Heart right ventricle (tissue), 16 donors: ENCODE measurements at regions not wholly inside any gene's neighbourhood (a gene's known extent, or its start where the extent isn't known, plus 50 kb on each side); places are given as distances from the start of the nearest gene placed in this dataset.
A peak's percentile ranks its signal among the peaks of the same experiment; 100 is the strongest.
"Not testable (repeated sequence)": the region's sequence is repeated elsewhere in the genome, so short reads cannot be mapped to it uniquely, and the experiment has no call there.

ENCODE experiments used
- ATAC-seq, 8 donors: fragments of 200-7000 bp; cut with Tn5 transposase; one replicate each; pipeline ENCODE4 v1.9.1; 2020; ENCODE audit warnings: mild to moderate bottlenecking in 8 of 8, moderate library complexity in 8 of 8, moderate number of reproducible peaks in 1 of 8
- DNase-seq, 2 donors: peaks; one replicate each; pipeline ENCODE4 v3.0.0-alpha.2; 2020
- H3K27ac ChIP-seq, 10 donors: fragments of 200-600 bp; sonication (generic) in 2 of 10; one replicate each; pipeline versions ENCODE4 v1.5.0 to v1.8.0; 2020 to 2022; ENCODE audit warnings: mild to moderate bottlenecking in 3 of 10
- H3K27me3 ChIP-seq, 7 donors: fragments of 200-600 bp; one replicate each; pipeline ENCODE4 v1.8.0; 2021 to 2022; ENCODE audit warnings: mild to moderate bottlenecking in 2 of 7
- H3K36me3 ChIP-seq, 9 donors: fragments of 200-600 bp; sonication (generic) in 1 of 9; one replicate each; pipeline versions ENCODE4 v1.5.0 to v1.8.0; 2020 to 2022; ENCODE audit warnings: mild to moderate bottlenecking in 2 of 9
- H3K4me1 ChIP-seq, 9 donors: fragments of 200-600 bp; sonication (generic) in 1 of 9; one replicate each; pipeline versions ENCODE4 v1.5.0 to v1.8.0; 2020 to 2022; ENCODE audit warnings: mild to moderate bottlenecking in 4 of 9
- H3K4me3 ChIP-seq, 10 donors: fragments of 200-600 bp; sonication (generic) in 2 of 10; one replicate each; pipeline versions ENCODE4 v1.5.0 to v1.8.0; 2020 to 2022; ENCODE audit warnings: mild to moderate bottlenecking in 7 of 10, moderate library complexity in 2 of 10
- H3K9me3 ChIP-seq, 11 donors: fragments of 200-600 bp in 10 of 11; sonication (generic) in 2 of 11; one replicate each; pipeline versions ENCODE4 v1.5.0 to v1.8.0; 2013 to 2022; ENCODE audit warnings: mild to moderate bottlenecking in 2 of 11, control low read depth in 1 of 11, moderate library complexity in 1 of 11
- WGBS, 2 donors: extraction: QIAGEN DNeasy Blood & Tissue Kit; methylation state at CpG; one replicate each; pipeline ENCODE4 v1.1.7; 2013; ENCODE audit warnings: inconsistent platforms in 1 of 2; 5-methylcytosine and 5-hydroxymethylcytosine counted together
- intact Hi-C, 10 donors: fragments of 100-400 bp; cut with DNase I; formaldehyde crosslinking; loops; one replicate each; pipeline versions ENCODE4 v1.11.1 to v1.14.2; 2022
- TF ChIP-seq, protein P1 (sequence below), 9 donors: fragments of 200-600 bp; sonication (generic) in 2 of 9; IDR thresholded peaks; one replicate each; pipeline versions ENCODE4 v1.5.0 to v1.8.0; 2021 to 2022; ENCODE audit warnings: antibody characterized with exemption in 9 of 9, mild to moderate bottlenecking in 5 of 9, moderate library complexity in 1 of 9
- donor health status: Arrhythmogenic right ventricular cardiomyopathy.
- donor health status: ischemic (EF 13 %, LVEDD 7.1; RV severe dilation, severe dysfunction).
- donor health status: healthy with polysubstance abuse.
- donor health status: DM: no; HTN: yes; CAD: no.
- donor health status: DM: no; HTN: no; CAD: no.
- donor health status: ischemic (EF 25% LVEDD 6.9; RV normal size, moderate dysfunction).
- donor health status: ischemic (EF 25% LVEDD 5.7; RV mildly dilated, moderate dysfunction).
- donor health status: healthy.
- donor health status: DM: yes; HTN: yes; CAD: no.
- donor health status: Ischemic cardiomyopathy.
- donor health status: ischemic (EF 35%, LVEDD 5.7; RV mildly dilated, moderate dysfunction).
- donor health status: nonischemic (EF 11% LVEDD 7.7; RV severe dilation, severe dysfunction).
- donor health status: DM: yes; HTN: yes; CAD: no.
- donor health status: PGD.
- donor health status: ischemic (EF 29% LVEDD 5.4; RV normal size, mild dysfunction).
- donor health status: nonischemic (EF 23%, LVEDD 6.1; RV moderate dilation, normal function).

GRCh38 chr12:82300611-82301010 lies 57.6 kb downstream of the CCDC59 start:
- TF ChIP-seq, protein P1, sequence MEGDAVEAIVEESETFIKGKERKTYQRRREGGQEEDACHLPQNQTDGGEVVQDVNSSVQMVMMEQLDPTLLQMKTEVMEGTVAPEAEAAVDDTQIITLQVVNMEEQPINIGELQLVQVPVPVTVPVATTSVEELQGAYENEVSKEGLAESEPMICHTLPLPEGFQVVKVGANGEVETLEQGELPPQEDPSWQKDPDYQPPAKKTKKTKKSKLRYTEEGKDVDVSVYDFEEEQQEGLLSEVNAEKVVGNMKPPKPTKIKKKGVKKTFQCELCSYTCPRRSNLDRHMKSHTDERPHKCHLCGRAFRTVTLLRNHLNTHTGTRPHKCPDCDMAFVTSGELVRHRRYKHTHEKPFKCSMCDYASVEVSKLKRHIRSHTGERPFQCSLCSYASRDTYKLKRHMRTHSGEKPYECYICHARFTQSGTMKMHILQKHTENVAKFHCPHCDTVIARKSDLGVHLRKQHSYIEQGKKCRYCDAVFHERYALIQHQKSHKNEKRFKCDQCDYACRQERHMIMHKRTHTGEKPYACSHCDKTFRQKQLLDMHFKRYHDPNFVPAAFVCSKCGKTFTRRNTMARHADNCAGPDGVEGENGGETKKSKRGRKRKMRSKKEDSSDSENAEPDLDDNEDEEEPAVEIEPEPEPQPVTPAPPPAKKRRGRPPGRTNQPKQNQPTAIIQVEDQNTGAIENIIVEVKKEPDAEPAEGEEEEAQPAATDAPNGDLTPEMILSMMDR (IDR thresholded peaks at IDR 0.05) = no peak
- DNase-seq (peak in 1 of 2 donors; percentile 18), ATAC-seq (peak; percentile 78 to 96 (median 88))
- Histone ChIP-seq H3K4me1 (peaks cover 0 to 25% (median 4%) of the 10 kb centered on the region in 9 donors), H3K9me3 (peaks cover 0 to 3% (median 0%) of the 10 kb centered on the region in 11 donors), H3K27me3 (no peaks in the 10 kb centered on the region), H3K4me3 (peak overlapping the region in 3 of 10 donors; percentile 15 to 20 (median 18)), H3K27ac (peak overlapping the region in 1 of 10 donors; percentile 27), H3K36me3 (no peaks in the 10 kb centered on the region)
- intact Hi-C loops = no loop called here
- WGBS, 2 donors = 4 to 10% methylated on average over 3 of the region's 3 CpGs

DNA sequence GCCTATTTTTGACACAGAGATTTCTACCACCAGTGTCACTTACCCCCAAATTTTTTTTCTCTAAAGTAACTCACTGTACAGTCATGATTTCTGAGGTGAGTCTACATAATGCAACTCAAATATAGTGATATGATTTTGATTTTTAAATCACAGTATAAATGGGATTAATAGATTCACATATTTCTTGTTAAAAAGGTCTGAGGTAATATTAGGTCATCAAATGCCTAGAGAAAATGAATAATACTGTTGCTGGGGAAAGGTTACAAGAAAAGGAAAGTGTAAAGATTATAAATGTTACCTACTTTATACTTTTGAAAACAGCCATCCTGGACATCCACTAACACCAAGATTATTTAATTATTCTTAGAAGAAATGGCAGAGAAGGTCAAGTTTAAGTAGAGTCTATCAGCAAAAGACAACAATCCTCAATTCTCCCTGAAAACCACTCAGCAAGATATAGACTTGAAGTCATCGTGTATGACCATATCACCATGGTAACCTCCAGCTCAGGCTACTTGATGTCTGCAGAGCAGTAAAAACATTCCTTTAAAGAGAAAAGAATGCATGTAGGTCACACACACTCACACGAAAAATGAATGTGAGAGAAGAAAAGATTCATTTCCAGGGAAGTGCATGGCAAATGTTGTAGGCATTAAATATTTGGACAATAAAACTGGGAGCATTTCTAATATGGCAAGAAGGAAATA lies 58.7 kb downstream of the CCDC59 start:
- no peak for ATAC-seq

GRCh38 chr12:82290415-82290814 lies 67.8 kb downstream of the CCDC59 start:
- ATAC-seq (no peak), DNase-seq (no peak)
- Histone ChIP-seq H3K36me3 (no peaks in the 10 kb centered on the region), H3K27me3 (no peaks in the 10 kb centered on the region), H3K4me3 (no peak overlapping the region), H3K27ac (no peak overlapping the region), H3K4me1 (no peaks in the 10 kb centered on the region), H3K9me3 (no peaks in the 10 kb centered on the region)
- TF ChIP-seq, protein P1 (IDR thresholded peaks at IDR 0.05) = no peak
- WGBS, 2 donors = 47 to 53% methylated on average over 2 of the region's 2 CpGs
- intact Hi-C loops = no loop called here

More for the DNA sequence above, 58.7 kb downstream of the CCDC59 start:
- Histone ChIP-seq H3K36me3 (no peaks in the 10 kb centered on the region), H3K9me3 (peaks cover 0 to 3% (median 0%) of the 10 kb centered on the region in 11 donors), H3K4me3 (no peak overlapping the region), H3K27me3 (no peaks in the 10 kb centered on the region), H3K4me1 (peaks cover 0 to 25% (median 4%) of the 10 kb centered on the region in 9 donors), H3K27ac (no peak overlapping the region)
- intact Hi-C loops = no loop called here
- no peak for DNase-seq
- TF ChIP-seq, protein P1 (IDR thresholded peaks at IDR 0.05) = no peak
- 9 to 16% methylated on average over 2 of the region's 2 CpGs for WGBS, 2 donors

DNA sequence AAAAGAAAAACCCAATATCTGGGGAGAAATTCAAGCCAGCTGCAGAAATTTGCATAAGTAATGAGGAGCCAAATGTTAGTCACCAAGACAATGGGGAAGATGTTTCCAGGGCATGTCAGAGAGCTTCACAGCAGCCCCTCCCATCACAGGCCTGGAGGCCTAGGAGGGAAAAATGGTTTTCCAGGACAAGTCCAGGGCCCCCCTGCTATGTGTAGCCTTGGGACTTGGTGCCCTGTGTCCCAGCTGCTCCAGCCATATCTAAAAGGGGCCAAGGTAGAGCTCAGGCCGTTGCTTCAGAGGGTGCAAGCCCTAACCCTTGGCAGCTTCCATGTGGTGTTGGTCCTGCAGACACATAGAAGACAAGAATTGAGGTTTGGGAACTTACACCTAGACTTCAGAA lies 76.9 kb downstream of the CCDC59 start:
- peaks cover 0 to 18% (median 0%) of the 10 kb centered on the region in 11 donors for H3K9me3 ChIP-seq
- H3K4me3 ChIP-seq, DNase-seq, H3K4me1 ChIP-seq, H3K36me3 ChIP-seq, H3K27me3 ChIP-seq, H3K27ac ChIP-seq, ATAC-seq, intact Hi-C loops: not testable (repeated sequence)
- 0 to 31% methylated on average over 1 of the region's 1 CpG for WGBS, 2 donors

- WGBS, 2 donors = 65 to 75% methylated on average over 3 of the region's 3 CpGs
- peaks cover 0 to 18% (median 0%) of the 10 kb centered on the region in 11 donors for H3K9me3 ChIP-seq
- intact Hi-C loops = no loop called here
- ATAC-seq (no peak), DNase-seq (no peak)
- H3K4me3 ChIP-seq = no peak overlapping the region
- no peaks in the 10 kb centered on the region for H3K27me3 ChIP-seq
- TF ChIP-seq, protein P1 (IDR thresholded peaks at IDR 0.05) = no peak
- H3K4me1 ChIP-seq = no peaks in the 10 kb centered on the region
- no peak overlapping the region for H3K27ac ChIP-seq
- H3K36me3 ChIP-seq = no peaks in the 10 kb centered on the region
Measured at GRCh38 chr12:82279536-82280058, 78.6 kb downstream of the CCDC59 start.
